ENCODE measurements at regions not wholly inside any gene's neighbourhood (a gene's known extent, or its start where the extent isn't known, plus 50 kb on each side); places are given as distances from the start of the nearest gene placed in this dataset.

- H3K9me3 Mint-ChIP-seq, result no peaks in the 10 kb centered on the region
- ATAC-seq, result no peak
- H3K4me3 Mint-ChIP-seq, result no peak overlapping the region
- H3K27ac Mint-ChIP-seq, result no peak overlapping the region
- H3K4me1 Mint-ChIP-seq, result no peaks in the 10 kb centered on the region
- no peak for DNase-seq
- H3K27me3 Mint-ChIP-seq, result no peaks in the 10 kb centered on the region
These were observed 105.3 kb upstream of the ACVR2A start for GRCh38 chr2:147739508-147739907.

- Mint-ChIP-seq H3K4me3 (no peak overlapping the region), H3K4me1 (no peaks in the 10 kb centered on the region), H3K27me3 (no peaks in the 10 kb centered on the region), H3K9me3 (no peaks in the 10 kb centered on the region), H3K27ac (no peak overlapping the region)
- ATAC-seq, result no peak
- DNase-seq, result no peak
These were observed 126.0 kb upstream of the ACVR2A start for GRCh38 chr2:147718831-147719230.

- Mint-ChIP-seq H3K4me3 (no peak overlapping the region), H3K27ac (no peak overlapping the region), H3K4me1 (no peaks in the 10 kb centered on the region), H3K9me3 (peaks cover 6 to 15% of the 10 kb centered on the region in 2 donors), H3K27me3 (no peaks in the 10 kb centered on the region)
- DNase-seq (no peak), ATAC-seq (no peak)
These were observed 127.9 kb upstream of the ACVR2A start for GRCh38 chr2:147716906-147717305.

GRCh38 chr2:147715807-147716206, 129.0 kb upstream of the ACVR2A start:
- DNase-seq (no peak), ATAC-seq (no peak)
- Mint-ChIP-seq H3K27me3 (no peaks in the 10 kb centered on the region), H3K27ac (peak overlapping the region in 1 of 2 donors; percentile 61), H3K4me1 (no peaks in the 10 kb centered on the region), H3K4me3 (no peak overlapping the region), H3K9me3 (peaks cover 16 to 26% of the 10 kb centered on the region in 2 donors)

GRCh38 chr2:147714582-147714981, 130.2 kb upstream of the ACVR2A start:
- Mint-ChIP-seq H3K4me1 (no peaks in the 10 kb centered on the region), H3K9me3 (peaks cover 17 to 26% of the 10 kb centered on the region in 2 donors)
- no peak for DNase-seq

GRCh38 chr2:147713349-147713748, 131.5 kb upstream of the ACVR2A start:
- Mint-ChIP-seq H3K27me3 (no peaks in the 10 kb centered on the region), H3K27ac (no peak overlapping the region), H3K4me1 (no peaks in the 10 kb centered on the region), H3K4me3 (no peak overlapping the region), H3K9me3 (peaks cover 17 to 26% of the 10 kb centered on the region in 2 donors)
- no peak for ATAC-seq
- DNase-seq, result no peak

More at GRCh38 chr2:147714582-147714981, 130.2 kb upstream of the ACVR2A start:
- Mint-ChIP-seq H3K4me3 (no peak overlapping the region), H3K27ac (peak overlapping the region in 1 of 2 donors; percentile 43), H3K27me3 (no peaks in the 10 kb centered on the region)
- ATAC-seq, result no peak

GRCh38 chr2:147712051-147712450, 132.8 kb upstream of the ACVR2A start:
- H3K4me3 Mint-ChIP-seq, result no peak overlapping the region
- DNase-seq (no peak), ATAC-seq (no peak)
- peaks cover 22 to 26% of the 10 kb centered on the region in 2 donors for H3K9me3 Mint-ChIP-seq
- H3K27ac Mint-ChIP-seq, result no peak overlapping the region
- no peaks in the 10 kb centered on the region for H3K27me3 Mint-ChIP-seq
- H3K4me1 Mint-ChIP-seq, result no peaks in the 10 kb centered on the region

GRCh38 chr2:147711031-147711430, 133.8 kb upstream of the ACVR2A start:
- H3K4me1 Mint-ChIP-seq, result no peaks in the 10 kb centered on the region
- ATAC-seq, result no peak
- peaks cover 22 to 26% of the 10 kb centered on the region in 2 donors for H3K9me3 Mint-ChIP-seq
- DNase-seq, result no peak
- no peak overlapping the region for H3K4me3 Mint-ChIP-seq
- no peak overlapping the region for H3K27ac Mint-ChIP-seq
- no peaks in the 10 kb centered on the region for H3K27me3 Mint-ChIP-seq

- Mint-ChIP-seq H3K27ac (no peak overlapping the region), H3K4me1 (no peaks in the 10 kb centered on the region), H3K9me3 (peaks cover 22 to 26% of the 10 kb centered on the region in 2 donors), H3K4me3 (no peak overlapping the region), H3K27me3 (no peaks in the 10 kb centered on the region)
- DNase-seq (no peak), ATAC-seq (no peak)
These were observed 135.2 kb upstream of the ACVR2A start for GRCh38 chr2:147709655-147710054.

GRCh38 chr2:147703171-147703570, 141.7 kb upstream of the ACVR2A start:
- ATAC-seq (no peak), DNase-seq (no peak)
- H3K4me3 Mint-ChIP-seq, result no peak overlapping the region
- no peaks in the 10 kb centered on the region for H3K4me1 Mint-ChIP-seq
- no peak overlapping the region for H3K27ac Mint-ChIP-seq
- H3K9me3 Mint-ChIP-seq, result peaks cover 7 to 14% of the 10 kb centered on the region in 2 donors
- H3K27me3 Mint-ChIP-seq, result no peaks in the 10 kb centered on the region

GRCh38 chr2:147698166-147698565, 146.7 kb upstream of the ACVR2A start:
- no peak for ATAC-seq
- H3K27me3 Mint-ChIP-seq, result peaks cover 6% of the 10 kb centered on the region
- H3K4me1 Mint-ChIP-seq, result no peaks in the 10 kb centered on the region
- no peak overlapping the region for H3K27ac Mint-ChIP-seq
- no peak for DNase-seq
- peaks cover 1 to 9% of the 10 kb centered on the region in 2 donors for H3K9me3 Mint-ChIP-seq
- no peak overlapping the region for H3K4me3 Mint-ChIP-seq

- no peaks in the 10 kb centered on the region for H3K4me1 Mint-ChIP-seq
- no peak for DNase-seq
- peaks cover 0 to 1% of the 10 kb centered on the region in 2 donors for H3K9me3 Mint-ChIP-seq
- H3K27ac Mint-ChIP-seq, result no peak overlapping the region
- H3K27me3 Mint-ChIP-seq, result peaks cover 9% of the 10 kb centered on the region
- ATAC-seq, result no peak
- H3K4me3 Mint-ChIP-seq, result no peak overlapping the region
These were observed 148.4 kb upstream of the ACVR2A start for GRCh38 chr2:147696426-147696825.

GRCh38 chr2:147689220-147689909, 155.5 kb upstream of the ACVR2A start:
- ATAC-seq (no peak), DNase-seq (no peak)
- Mint-ChIP-seq H3K9me3 (no peaks in the 10 kb centered on the region), H3K27me3 (peaks cover 18% of the 10 kb centered on the region), H3K27ac (no peak overlapping the region), H3K4me1 (no peaks in the 10 kb centered on the region), H3K4me3 (no peak overlapping the region)

- peaks cover 12% of the 10 kb centered on the region for H3K27me3 Mint-ChIP-seq
These were observed 156.6 kb upstream of the ACVR2A start for GRCh38 chr2:147688242-147688641.

GRCh38 chr2:147686365-147686764, 158.5 kb upstream of the ACVR2A start:
- H3K4me3 Mint-ChIP-seq, result no peak overlapping the region
- H3K9me3 Mint-ChIP-seq, result no peaks in the 10 kb centered on the region
- no peak overlapping the region for H3K27ac Mint-ChIP-seq
- peaks cover 9% of the 10 kb centered on the region for H3K27me3 Mint-ChIP-seq
- DNase-seq (no peak), ATAC-seq (peak; percentile 49)
- no peaks in the 10 kb centered on the region for H3K4me1 Mint-ChIP-seq

More at GRCh38 chr2:147688242-147688641, 156.6 kb upstream of the ACVR2A start:
- Mint-ChIP-seq H3K27ac (no peak overlapping the region), H3K4me3 (no peak overlapping the region), H3K9me3 (no peaks in the 10 kb centered on the region), H3K4me1 (no peaks in the 10 kb centered on the region)
- no peak for ATAC-seq
- no peak for DNase-seq

- Mint-ChIP-seq H3K27ac (no peak overlapping the region), H3K27me3 (peaks cover 9% of the 10 kb centered on the region), H3K4me3 (no peak overlapping the region), H3K9me3 (no peaks in the 10 kb centered on the region), H3K4me1 (no peaks in the 10 kb centered on the region)
- DNase-seq (no peak), ATAC-seq (no peak)
These were observed 159.9 kb upstream of the ACVR2A start for GRCh38 chr2:147684903-147685302.

- Mint-ChIP-seq H3K27me3 (peaks cover under 1% of the 10 kb centered on the region), H3K4me1 (no peaks in the 10 kb centered on the region), H3K27ac (no peak overlapping the region), H3K4me3 (no peak overlapping the region), H3K9me3 (no peaks in the 10 kb centered on the region)
- ATAC-seq (no peak), DNase-seq (no peak)
These were observed 161.4 kb upstream of the ACVR2A start for GRCh38 chr2:147683380-147683779.
